ENCODE measurements at regions not wholly inside any gene's neighbourhood (a gene's known extent, or its start where the extent isn't known, plus 50 kb on each side); places are given as distances from the start of the nearest gene placed in this dataset.

DNA sequence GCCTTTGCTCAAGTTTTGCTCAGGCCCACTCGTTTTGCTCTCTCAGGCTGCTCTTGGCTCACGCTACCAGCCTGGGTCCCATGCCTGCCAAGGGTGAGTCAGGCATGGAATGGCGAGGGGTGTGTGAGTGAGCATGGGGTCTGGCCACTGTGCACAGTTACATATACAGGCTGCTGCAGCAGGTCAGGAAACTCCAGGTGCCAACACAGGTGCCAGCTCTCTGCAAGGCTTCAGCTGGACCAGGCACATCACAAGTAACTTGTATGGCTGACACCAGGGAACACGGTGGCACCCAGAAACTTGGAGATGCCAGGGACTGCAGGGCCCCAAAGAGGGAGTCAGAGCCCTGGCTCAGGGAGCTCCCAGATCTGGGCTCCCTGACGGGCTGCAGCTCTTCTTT lies 146.8 kb downstream of the BTBD3 start:
- TF ChIP-seq, protein P1, sequence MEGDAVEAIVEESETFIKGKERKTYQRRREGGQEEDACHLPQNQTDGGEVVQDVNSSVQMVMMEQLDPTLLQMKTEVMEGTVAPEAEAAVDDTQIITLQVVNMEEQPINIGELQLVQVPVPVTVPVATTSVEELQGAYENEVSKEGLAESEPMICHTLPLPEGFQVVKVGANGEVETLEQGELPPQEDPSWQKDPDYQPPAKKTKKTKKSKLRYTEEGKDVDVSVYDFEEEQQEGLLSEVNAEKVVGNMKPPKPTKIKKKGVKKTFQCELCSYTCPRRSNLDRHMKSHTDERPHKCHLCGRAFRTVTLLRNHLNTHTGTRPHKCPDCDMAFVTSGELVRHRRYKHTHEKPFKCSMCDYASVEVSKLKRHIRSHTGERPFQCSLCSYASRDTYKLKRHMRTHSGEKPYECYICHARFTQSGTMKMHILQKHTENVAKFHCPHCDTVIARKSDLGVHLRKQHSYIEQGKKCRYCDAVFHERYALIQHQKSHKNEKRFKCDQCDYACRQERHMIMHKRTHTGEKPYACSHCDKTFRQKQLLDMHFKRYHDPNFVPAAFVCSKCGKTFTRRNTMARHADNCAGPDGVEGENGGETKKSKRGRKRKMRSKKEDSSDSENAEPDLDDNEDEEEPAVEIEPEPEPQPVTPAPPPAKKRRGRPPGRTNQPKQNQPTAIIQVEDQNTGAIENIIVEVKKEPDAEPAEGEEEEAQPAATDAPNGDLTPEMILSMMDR (IDR thresholded peaks at IDR 0.05), result no peak
- intact Hi-C loops (cut with DNase I), result no loop called here
- DNase-seq, result no peak

DNA sequence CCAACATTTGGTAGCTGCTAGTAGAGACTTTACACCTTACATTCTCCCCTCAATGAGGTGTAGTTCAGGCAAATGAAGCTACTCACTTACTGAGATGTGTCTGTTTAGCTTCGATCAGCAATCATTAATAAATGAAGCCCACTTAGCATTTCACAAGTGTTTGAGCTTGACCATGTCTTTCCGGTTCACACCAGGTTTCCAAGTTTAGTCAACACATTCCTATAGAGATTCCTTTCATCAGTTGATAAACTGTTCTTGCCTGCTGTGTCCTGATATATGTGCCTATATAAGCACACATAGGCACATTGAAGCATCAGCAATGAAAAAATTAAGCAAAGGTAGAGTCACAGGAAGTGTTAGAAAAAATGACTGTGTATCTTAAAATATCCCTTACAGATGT lies 150.0 kb downstream of the BTBD3 start:
- H3K27me3 ChIP-seq, result no peaks in the 10 kb centered on the region
- DNase-seq (no peak), ATAC-seq (no peak)
- H3K4me1 ChIP-seq, result no peaks in the 10 kb centered on the region
- no peak overlapping the region for H3K4me3 ChIP-seq
- no peaks in the 10 kb centered on the region for H3K36me3 ChIP-seq
- H3K27ac ChIP-seq, result no peak overlapping the region
- intact Hi-C loops (cut with DNase I), result no loop called here
- no peaks in the 10 kb centered on the region for H3K9me3 ChIP-seq
- TF ChIP-seq, protein P1 (IDR thresholded peaks at IDR 0.05), result no peak

More for the DNA sequence above, 146.8 kb downstream of the BTBD3 start:
- Histone ChIP-seq H3K4me1 (no peaks in the 10 kb centered on the region), H3K27me3 (no peaks in the 10 kb centered on the region), H3K36me3 (no peaks in the 10 kb centered on the region), H3K4me3 (no peak overlapping the region), H3K27ac (no peak overlapping the region), H3K9me3 (no peaks in the 10 kb centered on the region)
- no peak for ATAC-seq

DNA sequence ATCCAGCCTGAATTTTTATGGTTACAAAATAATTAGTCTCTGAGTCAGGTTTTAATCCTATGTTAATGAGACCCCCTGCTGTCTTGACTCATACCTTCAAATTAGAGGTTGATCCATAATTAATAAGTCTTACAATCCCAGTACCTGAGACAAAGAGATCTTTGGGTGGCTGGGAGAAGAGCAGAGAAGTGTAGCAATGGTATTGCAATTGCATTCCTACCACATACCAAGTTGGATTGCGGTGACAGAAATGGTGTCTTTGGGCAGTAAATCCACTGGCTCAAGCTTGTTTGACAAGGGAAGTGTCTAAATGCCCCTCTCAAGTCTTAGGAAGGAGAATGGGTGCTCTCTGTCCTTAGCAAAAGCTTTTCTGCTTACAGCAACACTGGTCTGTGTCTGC lies 150.4 kb downstream of the BTBD3 start:
- no peak for DNase-seq
- H3K4me1 ChIP-seq, result no peaks in the 10 kb centered on the region
- no peaks in the 10 kb centered on the region for H3K9me3 ChIP-seq
- ATAC-seq, result no peak
- H3K36me3 ChIP-seq, result no peaks in the 10 kb centered on the region
- no peak overlapping the region for H3K27ac ChIP-seq
- intact Hi-C loops (cut with DNase I), result no loop called here
- H3K27me3 ChIP-seq, result no peaks in the 10 kb centered on the region
- no peak overlapping the region for H3K4me3 ChIP-seq
- TF ChIP-seq, protein P1 (IDR thresholded peaks at IDR 0.05), result no peak

DNA sequence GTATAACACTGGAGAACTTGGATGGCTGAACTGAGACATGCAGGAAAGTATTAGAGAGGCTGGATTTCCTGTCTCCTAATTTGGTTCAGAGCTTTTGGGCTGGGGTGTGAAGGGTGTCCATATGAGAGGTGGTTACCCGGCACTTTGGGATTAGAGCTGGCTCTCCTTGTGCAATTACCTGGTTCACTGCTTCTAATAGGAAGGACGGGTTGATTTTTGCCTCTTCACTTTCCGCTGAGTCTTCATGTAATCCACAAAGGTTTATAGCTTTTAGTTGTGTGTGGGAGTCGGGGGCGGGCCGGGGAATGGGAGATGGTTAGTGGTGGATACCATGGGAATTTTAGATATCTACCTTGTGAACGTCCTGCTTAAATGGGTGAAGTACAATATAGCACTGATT lies 151.5 kb downstream of the BTBD3 start:
- ATAC-seq, result no peak
- no peak overlapping the region for H3K4me3 ChIP-seq
- intact Hi-C loops (cut with DNase I), result no loop called here

DNA sequence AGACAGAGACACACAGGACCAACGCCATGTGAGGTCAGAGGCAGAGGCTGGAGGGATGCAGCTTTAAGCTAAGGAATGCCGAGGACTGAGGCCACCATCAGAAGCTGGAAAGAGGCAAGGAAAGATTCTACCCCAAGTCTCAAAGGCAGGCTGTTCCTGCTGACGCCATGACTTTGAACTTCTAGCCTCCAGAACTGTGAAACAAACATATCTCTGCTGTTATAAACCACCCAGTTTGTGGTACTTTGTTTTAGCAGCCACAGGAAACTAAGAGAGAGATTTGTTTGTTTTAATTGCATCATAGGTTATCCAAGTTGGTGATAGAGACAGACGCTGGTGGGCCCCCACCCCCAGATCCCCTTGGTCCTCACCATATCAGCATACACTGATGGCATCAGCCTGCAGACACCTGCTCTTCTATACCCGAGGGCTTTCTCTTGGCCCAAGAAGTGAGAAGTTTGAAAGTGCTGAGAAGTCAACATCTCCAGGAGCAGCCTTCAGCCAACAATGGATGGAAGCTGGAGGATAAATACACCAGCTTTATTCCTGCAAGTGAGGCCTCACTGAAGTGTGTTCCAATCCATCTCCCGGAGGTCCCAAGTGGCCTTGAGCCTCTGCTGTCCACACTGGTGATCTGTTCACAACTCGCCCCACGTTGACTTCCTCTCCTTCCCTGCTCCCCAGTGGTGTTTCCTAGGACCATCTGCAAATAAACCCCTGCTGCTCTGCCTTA lies 154.7 kb downstream of the BTBD3 start:
- H3K27me3 ChIP-seq, result no peaks in the 10 kb centered on the region
- TF ChIP-seq, protein P1 (IDR thresholded peaks at IDR 0.05), result no peak
- H3K9me3 ChIP-seq, result no peaks in the 10 kb centered on the region
- no peak overlapping the region for H3K4me3 ChIP-seq
- intact Hi-C loops (cut with DNase I), result no loop called here
- DNase-seq, result no peak
- no peaks in the 10 kb centered on the region for H3K36me3 ChIP-seq
- H3K4me1 ChIP-seq, result no peaks in the 10 kb centered on the region
- ATAC-seq, result no peak
- no peak overlapping the region for H3K27ac ChIP-seq

More for the DNA sequence above, 151.5 kb downstream of the BTBD3 start:
- TF ChIP-seq, protein P1 (IDR thresholded peaks at IDR 0.05), result no peak
- no peak overlapping the region for H3K27ac ChIP-seq
- H3K36me3 ChIP-seq, result no peaks in the 10 kb centered on the region
- H3K4me1 ChIP-seq, result no peaks in the 10 kb centered on the region
- H3K27me3 ChIP-seq, result no peaks in the 10 kb centered on the region
- H3K9me3 ChIP-seq, result no peaks in the 10 kb centered on the region
- DNase-seq, result no peak

DNA sequence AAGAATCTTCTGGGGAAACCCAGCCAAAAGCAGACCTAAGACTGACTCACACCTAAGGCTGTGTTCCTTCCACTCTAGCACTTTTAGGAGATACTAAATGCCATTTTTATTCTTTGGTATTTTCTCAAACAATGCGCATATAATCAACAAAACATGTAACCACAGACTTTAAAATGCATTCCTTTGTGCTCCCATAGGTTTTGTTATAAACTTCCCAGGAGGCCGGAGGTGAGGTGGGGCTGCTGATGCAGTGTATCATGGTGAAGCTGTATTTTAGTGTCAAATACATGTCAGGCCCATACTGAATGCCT lies 155.2 kb downstream of the BTBD3 start:
- no peaks in the 10 kb centered on the region for H3K27me3 ChIP-seq
- DNase-seq (no peak), ATAC-seq (no peak)
- H3K36me3 ChIP-seq, result no peaks in the 10 kb centered on the region
- H3K27ac ChIP-seq, result no peak overlapping the region
- intact Hi-C loops (cut with DNase I), result no loop called here
- H3K4me3 ChIP-seq, result no peak overlapping the region
- H3K4me1 ChIP-seq, result no peaks in the 10 kb centered on the region
- TF ChIP-seq, protein P1 (IDR thresholded peaks at IDR 0.05), result no peak
- H3K9me3 ChIP-seq, result no peaks in the 10 kb centered on the region
